Suprapubic skin (tissue), 4 donors: ENCODE measurements at regions not wholly inside any gene's neighbourhood (a gene's known extent, or its start where the extent isn't known, plus 50 kb on each side); places are given as distances from the start of the nearest gene placed in this dataset.
"Not testable (repeated sequence)": the region's sequence is repeated elsewhere in the genome, so short reads cannot be mapped to it uniquely, and the experiment has no call there.

Source experiments
- DNase-seq, 2 donors: peaks; one replicate each; pipeline ENCODE4 v3.0.0-alpha.2; 2019; ENCODE audit warnings: low spot score in 2 of 2
- H3K27ac ChIP-seq: fragments of 200-600 bp; sonication (generic); one replicate; pipeline ENCODE4 v1.5.1; 2019
- H3K27me3 ChIP-seq: fragments of 200-600 bp; sonication (generic); one replicate; pipeline ENCODE4 v1.5.1; 2019
- H3K36me3 ChIP-seq: fragments of 200-600 bp; sonication (generic); one replicate; pipeline ENCODE4 v1.5.1; 2019
- H3K4me1 ChIP-seq: fragments of 200-600 bp; sonication (generic); one replicate; pipeline ENCODE4 v1.5.1; 2019
- H3K4me3 ChIP-seq: fragments of 200-600 bp; sonication (generic); one replicate; pipeline ENCODE4 v1.5.1; 2019; ENCODE audit warnings: mild to moderate bottlenecking
- H3K9me3 ChIP-seq: fragments of 200-600 bp; sonication (generic); one replicate; pipeline ENCODE4 v1.5.1; 2019
- EP300 ChIP-seq: sonication (generic); formaldehyde crosslinking; IDR thresholded peaks from one replicate; pipeline ENCODE4 v1.6.1; 2017; ENCODE audit warnings: antibody characterized with exemption
- POLR2A ChIP-seq, 2 donors: fragments of 450-650 bp; IDR thresholded peaks; one replicate each; pipeline ENCODE4 v1.6.1; 2017; ENCODE audit warnings: antibody characterized with exemption in 2 of 2, mild to moderate bottlenecking in 2 of 2, moderate library complexity in 2 of 2
- POLR2AphosphoS5 ChIP-seq, 3 donors: sonication (generic); formaldehyde crosslinking; IDR thresholded peaks; one replicate each; pipeline ENCODE4 v1.6.1; 2017; ENCODE audit warnings: antibody characterized with exemption in 3 of 3
- WGBS: methylation state at CpG from one replicate; pipeline ENCODE4 v1.1.5; 2018; 5-methylcytosine and 5-hydroxymethylcytosine counted together
- TF ChIP-seq, protein P1 (sequence below), 2 donors: fragments of 200-600 bp in 1 of 2; fragments of 450-650 bp in 1 of 2; sonication (generic) in 1 of 2; IDR thresholded peaks; one replicate each; pipeline ENCODE4 v1.5.1; 2016 to 2019; ENCODE audit warnings: antibody characterized with exemption in 2 of 2, mild to moderate bottlenecking in 1 of 2, moderate library complexity in 1 of 2

DNA sequence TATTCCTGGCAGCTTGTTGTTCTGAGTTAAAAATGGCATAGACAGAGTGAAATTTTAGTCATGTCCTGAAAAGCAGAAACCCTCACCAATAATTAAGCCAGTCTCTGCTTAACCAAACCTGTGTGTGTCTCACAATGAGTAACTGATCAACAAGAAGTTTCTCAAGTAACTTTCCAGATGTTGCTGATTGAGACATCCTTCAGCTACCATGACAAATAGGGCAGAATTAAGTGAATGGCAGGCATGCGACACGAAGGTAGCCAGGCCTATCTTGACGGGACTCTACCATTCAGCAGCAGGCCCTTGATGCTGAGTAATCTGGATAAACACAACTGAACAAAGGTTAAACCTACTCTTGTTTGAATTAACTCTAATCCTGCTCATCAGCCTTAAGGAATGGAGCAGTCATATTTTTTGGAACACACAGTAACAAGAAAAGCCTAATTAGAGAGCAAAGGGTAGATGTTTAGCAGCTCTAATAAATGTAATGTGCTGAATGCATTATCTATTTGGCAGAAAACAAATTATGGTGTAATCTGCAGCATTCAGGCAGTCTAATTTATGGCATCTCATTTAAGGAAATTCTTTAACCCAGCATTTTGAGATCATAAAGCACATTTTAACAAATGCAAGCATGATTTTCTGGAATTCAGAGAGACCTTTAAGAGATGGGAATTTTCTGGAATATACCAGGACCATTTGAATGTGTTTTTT lies 159.5 kb upstream of the EPHA4 start:
- H3K36me3 ChIP-seq, result no peaks in the 10 kb centered on the region
- WGBS, result 28% methylated on average over 3 of the region's 3 CpGs
- H3K4me3 ChIP-seq, result no peak overlapping the region
- H3K9me3 ChIP-seq, result no peaks in the 10 kb centered on the region
- H3K27me3 ChIP-seq, result no peaks in the 10 kb centered on the region
- no peaks in the 10 kb centered on the region for H3K4me1 ChIP-seq
- DNase-seq, result no peak
- no peak for TF ChIP-seq POLR2AphosphoS5 (IDR thresholded peaks at IDR 0.05)
- TF ChIP-seq, protein P1, sequence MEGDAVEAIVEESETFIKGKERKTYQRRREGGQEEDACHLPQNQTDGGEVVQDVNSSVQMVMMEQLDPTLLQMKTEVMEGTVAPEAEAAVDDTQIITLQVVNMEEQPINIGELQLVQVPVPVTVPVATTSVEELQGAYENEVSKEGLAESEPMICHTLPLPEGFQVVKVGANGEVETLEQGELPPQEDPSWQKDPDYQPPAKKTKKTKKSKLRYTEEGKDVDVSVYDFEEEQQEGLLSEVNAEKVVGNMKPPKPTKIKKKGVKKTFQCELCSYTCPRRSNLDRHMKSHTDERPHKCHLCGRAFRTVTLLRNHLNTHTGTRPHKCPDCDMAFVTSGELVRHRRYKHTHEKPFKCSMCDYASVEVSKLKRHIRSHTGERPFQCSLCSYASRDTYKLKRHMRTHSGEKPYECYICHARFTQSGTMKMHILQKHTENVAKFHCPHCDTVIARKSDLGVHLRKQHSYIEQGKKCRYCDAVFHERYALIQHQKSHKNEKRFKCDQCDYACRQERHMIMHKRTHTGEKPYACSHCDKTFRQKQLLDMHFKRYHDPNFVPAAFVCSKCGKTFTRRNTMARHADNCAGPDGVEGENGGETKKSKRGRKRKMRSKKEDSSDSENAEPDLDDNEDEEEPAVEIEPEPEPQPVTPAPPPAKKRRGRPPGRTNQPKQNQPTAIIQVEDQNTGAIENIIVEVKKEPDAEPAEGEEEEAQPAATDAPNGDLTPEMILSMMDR (IDR thresholded peaks at IDR 0.05), result no peak
- no peak for TF ChIP-seq POLR2A (IDR thresholded peaks at IDR 0.05)
- TF ChIP-seq EP300, result no peak
- H3K27ac ChIP-seq, result no peak overlapping the region

DNA sequence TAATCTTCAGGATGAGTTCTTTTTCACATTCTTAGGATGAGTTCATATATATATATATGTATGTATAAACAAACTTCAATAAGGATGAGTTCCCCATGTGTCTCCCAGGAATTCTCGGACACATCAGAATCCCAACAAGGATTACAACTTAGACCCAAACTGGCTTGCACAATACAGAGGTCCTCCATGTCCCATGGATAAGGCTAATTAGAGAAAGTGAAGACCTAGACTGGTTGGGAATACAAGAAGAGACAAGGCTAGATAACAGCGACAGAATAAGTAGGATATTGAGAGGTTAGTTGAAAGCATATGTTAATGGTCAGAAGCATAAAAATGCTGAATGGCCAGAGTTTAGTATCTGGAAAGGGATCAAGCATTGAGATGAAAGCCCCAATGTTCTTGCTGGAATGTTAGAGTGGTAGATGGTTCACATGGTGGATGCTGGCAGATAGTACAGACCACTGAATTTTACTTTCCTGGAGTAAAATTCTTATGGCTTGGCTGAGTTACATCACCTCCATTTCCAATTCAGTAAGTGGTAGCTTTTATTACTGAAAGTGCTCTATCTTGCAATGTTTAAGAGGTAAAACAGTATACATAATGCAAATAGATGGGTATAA lies 154.9 kb upstream of the EPHA4 start:
- H3K36me3 ChIP-seq, result no peaks in the 10 kb centered on the region
- H3K4me1 ChIP-seq, result no peaks in the 10 kb centered on the region
- H3K27ac ChIP-seq, result no peak overlapping the region
- H3K27me3 ChIP-seq, result no peaks in the 10 kb centered on the region
- peaks cover 5% of the 10 kb centered on the region for H3K9me3 ChIP-seq
- DNase-seq, result no peak
- TF ChIP-seq, protein P1 (IDR thresholded peaks at IDR 0.05), result no peak
- TF ChIP-seq EP300 (no peak), POLR2A (IDR thresholded peaks at IDR 0.05) (no peak), POLR2AphosphoS5 (IDR thresholded peaks at IDR 0.05) (no peak)
- WGBS, result 90% methylated on average over 2 of the region's 2 CpGs
- no peak overlapping the region for H3K4me3 ChIP-seq

DNA sequence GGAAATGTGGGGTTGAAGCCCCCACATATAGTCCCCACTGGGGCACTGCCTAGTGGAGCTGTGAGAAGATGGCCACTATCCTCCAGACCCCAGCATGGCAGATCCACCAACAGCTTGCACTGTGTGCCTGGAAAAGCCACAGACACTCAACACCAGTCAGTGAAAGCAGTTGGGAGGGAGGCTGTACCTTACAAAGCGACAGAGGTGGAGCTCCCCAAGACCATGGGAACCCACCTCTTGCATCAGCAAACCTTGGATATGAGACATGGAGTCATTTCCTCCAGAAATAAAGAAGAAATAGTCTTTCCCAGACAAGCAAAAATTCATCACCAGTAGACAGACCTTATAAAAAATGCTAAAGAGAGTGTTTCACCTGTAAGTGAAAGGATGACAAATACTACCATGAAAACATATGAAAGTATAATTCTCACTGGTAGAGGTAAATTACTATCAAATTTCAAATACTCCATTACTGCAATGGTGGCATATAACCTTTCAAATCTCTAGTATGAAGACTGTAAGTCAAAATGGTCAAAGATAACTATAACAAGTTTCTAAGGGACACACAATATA lies 152.6 kb upstream of the EPHA4 start:
- H3K4me1 ChIP-seq, result no peaks in the 10 kb centered on the region
- no peak overlapping the region for H3K27ac ChIP-seq
- no peaks in the 10 kb centered on the region for H3K27me3 ChIP-seq
- H3K9me3 ChIP-seq, result peaks cover 5% of the 10 kb centered on the region
- WGBS, result 83% methylated on average over 1 of the region's 1 CpG
- no peaks in the 10 kb centered on the region for H3K36me3 ChIP-seq
- H3K4me3 ChIP-seq, result no peak overlapping the region
- no peak for DNase-seq
- no peak for TF ChIP-seq EP300
- TF ChIP-seq POLR2AphosphoS5 (IDR thresholded peaks at IDR 0.05), result no peak
- TF ChIP-seq, protein P1 (IDR thresholded peaks at IDR 0.05), result no peak

DNA sequence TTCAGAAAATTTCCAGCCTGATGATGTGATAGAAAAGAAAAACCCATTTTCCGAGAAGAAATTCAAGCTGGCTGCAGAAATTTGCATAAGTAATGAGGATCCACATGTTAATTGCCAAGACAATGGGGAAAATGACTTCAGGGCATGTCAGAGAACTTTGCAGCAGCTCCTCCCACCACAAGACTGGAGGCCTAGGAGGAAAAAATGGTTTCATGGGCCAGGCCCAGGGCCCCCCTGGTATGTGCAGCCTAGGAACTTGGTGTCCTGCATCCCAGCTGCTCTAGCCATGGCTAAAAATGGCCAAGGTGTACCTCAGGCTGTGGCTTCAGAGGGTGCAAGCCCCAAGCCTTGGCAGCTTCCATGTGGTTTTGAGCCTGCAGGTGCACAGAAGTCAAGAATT lies 152.0 kb upstream of the EPHA4 start:
- H3K4me3 ChIP-seq, H3K27me3 ChIP-seq, H3K27ac ChIP-seq, H3K36me3 ChIP-seq, H3K4me1 ChIP-seq, H3K9me3 ChIP-seq, DNase-seq: not testable (repeated sequence)
- 86% methylated on average over 1 of the region's 1 CpG for WGBS

DNA sequence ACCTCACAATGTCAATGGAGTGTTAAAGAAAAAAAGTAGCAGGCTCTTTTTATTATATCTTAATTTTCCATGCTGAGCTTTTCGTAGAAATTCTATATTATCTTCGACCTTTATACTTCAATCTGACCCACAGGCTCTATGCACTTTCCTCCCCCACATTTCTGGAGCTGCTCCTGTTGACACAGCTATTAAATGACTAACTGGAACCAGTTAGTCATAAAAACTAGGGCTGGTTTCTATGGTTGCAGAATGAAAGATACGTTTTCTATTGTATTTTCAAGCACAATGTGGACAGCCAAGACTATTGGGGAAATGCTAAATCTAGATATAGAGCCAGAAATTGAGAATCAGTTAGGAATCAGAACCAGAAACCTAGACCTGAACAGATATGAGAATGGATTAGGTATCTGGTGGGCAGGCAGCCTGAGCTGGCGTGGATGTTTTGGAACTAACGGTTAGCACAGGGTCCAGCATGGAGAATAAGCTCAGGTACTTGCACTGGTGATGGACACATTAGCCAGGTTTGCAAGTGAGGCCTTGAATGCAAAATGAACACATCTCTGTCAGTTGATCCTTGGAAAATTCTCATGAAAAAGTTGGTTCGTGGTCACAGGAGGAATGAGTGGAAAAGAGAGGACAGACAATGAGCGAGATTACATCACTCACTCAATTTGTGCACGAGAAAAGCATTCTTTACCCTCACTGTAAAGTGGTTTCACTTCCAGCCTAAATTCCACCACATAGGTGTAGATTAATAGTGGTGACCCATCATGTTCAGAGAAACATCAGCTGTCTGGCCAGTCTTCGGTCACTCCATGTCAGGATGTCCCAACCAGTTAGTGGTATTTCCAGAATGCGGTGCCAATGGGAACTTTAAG lies 144.6 kb upstream of the EPHA4 start:
- Histone ChIP-seq H3K4me1 (no peaks in the 10 kb centered on the region), H3K9me3 (no peaks in the 10 kb centered on the region), H3K27me3 (no peaks in the 10 kb centered on the region), H3K27ac (no peak overlapping the region), H3K4me3 (no peak overlapping the region), H3K36me3 (no peaks in the 10 kb centered on the region)
- no peak for DNase-seq
- 84% methylated on average over 10 of the region's 10 CpGs for WGBS
- no peak for TF ChIP-seq EP300
- TF ChIP-seq POLR2A (IDR thresholded peaks at IDR 0.05), result no peak
- no peak for TF ChIP-seq POLR2AphosphoS5 (IDR thresholded peaks at IDR 0.05)
- TF ChIP-seq, protein P1 (IDR thresholded peaks at IDR 0.05), result no peak
